ENCODE measurements at regions not wholly inside any gene's neighbourhood (a gene's known extent, or its start where the extent isn't known, plus 50 kb on each side); places are given as distances from the start of the nearest gene placed in this dataset.

DNA sequence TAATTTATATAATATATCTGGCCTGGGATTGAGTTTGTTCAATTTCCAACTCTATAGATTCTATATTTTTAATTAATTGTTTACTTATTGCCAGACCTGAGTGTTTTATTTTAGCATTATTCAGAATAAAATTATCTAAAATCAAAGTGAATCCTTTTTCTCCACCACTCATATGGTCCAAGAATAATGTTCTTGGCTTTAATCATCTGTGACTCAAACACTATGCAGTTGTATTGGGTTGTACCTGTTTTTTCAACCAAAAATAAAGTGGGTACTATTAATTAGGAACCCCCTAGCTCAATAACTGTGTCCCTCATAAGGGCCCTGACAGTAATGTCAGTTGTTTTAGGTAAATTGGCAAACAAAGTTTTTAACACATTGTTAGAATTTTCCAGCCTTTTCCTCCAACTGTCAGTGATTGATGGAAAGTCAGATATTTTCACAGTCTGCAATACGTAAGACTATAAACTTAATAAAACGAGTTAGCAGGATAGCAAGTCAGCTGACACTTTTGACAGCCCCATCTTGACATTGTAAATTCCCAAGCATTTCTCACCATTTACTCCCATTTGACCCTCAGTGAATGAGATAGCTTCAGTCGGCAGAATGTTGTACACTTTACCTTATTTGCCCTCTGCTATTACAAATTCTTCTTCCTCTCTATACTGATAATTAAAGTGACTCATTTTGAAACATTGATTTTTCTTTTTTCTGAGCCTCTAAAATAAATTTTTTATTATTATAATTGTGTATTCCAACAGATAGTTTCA, 587.4 kb downstream of the METTL4 start:
- no peak for DNase-seq

DNA sequence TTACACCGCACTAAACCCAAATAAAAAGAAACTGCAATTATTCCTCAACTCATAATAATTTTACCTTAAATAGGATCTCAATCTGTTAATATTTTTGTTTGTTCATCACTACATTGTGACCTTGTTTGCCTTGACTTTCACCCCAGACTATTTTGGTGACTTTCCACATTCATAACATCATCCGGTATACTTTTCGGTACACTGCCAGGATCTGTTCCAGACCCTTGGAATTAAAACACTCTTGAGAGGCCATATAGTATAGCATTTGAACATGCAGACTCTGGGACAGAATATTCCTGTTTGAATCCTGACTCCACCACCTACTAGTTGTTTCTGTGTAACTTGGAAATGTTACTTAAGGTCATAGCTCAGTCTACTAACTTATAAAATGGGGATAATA, 577.4 kb downstream of the METTL4 start:
- DNase-seq = no peak

DNA sequence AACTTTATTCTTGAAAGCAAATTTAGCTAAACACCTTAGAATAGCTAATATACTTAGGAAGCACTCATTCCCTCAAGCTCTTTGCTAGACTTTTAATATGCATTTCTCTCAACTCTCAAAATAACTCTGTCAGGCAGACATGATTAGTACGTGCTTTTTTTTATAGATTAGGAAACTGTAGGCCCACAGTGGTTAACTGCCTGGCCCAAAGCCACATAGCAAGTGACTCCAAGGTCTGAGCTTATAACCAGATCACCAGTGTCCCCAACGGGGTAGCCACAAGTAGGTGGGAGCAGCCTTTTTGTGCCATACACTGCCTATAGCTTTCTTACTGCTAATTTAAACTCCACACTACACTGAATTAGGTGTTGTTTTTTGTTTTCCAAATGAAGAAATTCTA, 576.8 kb downstream of the METTL4 start:
- no peak for DNase-seq

DNA sequence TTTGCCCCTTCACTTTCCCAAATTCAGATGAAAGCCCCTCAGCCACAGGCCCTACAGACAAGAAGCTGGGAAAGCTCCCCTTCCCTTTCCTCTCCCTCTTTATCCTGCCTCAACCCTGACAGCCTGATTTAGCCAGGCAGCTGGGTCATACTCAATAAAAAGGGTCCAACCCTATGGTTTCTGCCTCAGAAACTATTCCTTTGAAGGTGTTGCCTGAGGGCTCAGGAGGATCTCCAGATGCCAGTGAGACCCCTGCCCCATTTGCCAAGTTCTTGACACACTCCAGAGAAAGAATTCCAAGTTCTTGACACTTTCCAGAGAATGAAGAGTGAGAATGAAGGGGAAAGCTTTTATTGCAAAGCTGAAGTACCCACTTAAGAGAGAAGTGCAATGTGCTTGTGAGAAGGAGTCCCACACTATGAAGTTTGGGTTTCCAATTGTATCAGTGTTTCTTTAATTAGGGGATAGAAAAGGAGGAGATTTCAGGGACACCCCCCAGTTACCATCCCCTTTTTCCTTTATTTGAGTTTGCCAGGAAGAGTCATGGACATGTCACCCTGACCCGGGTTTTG, 576.2 kb downstream of the METTL4 start:
- DNase-seq = no peak

DNA sequence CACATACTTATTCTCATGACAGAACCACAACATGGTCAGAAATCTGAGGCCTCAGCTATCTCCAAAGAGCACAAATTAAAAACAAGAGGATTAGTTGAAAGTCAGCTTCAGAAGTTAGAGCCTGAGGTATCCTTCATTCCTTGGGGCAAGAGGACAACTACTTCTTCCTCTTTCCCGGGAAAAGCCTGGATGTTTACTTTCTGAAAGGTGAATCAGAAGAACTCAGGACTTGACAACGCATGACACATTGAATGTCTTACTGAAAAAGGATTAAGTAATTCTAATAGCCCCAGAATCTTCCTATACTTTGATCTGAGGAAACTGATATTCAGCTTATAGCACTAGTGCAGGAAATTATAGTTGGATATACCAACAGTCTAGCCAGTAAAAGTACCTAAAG, 573.2 kb downstream of the METTL4 start:
- DNase-seq = no peak

DNA sequence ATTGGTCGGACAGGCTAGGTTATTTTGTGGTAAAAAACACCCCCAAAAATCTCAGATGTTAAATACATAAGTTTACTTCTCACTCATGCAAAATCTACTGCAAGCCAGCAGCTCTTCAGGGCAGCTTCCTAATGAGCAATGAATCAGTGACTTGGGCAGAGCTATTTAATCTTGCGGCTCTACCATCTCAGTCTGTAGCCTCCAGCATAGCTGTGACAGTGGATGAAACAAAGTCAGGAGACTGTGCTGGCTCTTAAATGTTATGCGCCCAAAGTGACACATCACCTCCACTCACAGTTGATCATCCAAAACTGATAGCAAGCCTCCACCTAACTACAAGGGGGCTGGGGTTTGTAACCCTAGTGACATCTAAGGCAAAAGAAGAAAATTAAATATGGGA, 571.9 kb downstream of the METTL4 start:
- no peak for DNase-seq

DNA sequence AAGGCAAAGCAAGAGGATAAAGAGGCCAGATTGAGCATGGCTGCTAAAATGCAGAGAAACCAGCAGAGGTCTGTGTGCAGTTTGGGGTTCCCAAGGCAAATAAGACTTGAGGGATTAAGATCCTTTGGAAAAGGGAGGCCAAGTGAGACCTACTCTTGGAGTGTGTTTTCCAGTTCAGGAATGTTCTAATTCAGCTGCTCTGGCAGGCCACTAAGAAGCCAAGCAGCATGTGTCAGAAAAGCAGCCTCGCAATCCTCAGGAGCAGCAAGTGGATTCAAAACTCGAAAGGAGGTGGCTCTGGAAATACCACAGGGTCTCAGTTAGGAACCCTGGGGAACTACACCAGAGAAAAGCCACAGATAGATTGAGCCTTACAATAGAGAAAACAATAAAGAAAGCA, 569.2 kb downstream of the METTL4 start:
- no peak for DNase-seq

DNA sequence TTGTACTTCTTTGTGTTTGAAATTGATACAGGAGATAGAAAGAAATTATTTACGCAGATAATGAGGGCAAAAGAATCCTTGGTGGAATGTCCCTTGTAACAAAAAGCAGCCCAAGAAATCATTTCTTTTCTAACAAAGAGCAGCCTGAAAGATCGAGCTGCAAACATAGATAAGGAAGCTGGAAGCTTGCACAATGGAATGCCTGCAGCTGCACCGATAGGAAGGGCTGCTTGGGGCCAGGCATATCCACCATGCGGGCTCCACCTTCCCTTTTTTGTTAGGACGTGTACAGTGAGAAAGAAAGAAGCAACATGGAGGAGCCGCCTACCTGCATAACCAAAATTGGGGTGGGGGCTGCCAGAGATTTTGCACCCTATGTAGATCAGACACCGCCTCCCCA, 568.7 kb downstream of the METTL4 start:
- no peak for DNase-seq

DNA sequence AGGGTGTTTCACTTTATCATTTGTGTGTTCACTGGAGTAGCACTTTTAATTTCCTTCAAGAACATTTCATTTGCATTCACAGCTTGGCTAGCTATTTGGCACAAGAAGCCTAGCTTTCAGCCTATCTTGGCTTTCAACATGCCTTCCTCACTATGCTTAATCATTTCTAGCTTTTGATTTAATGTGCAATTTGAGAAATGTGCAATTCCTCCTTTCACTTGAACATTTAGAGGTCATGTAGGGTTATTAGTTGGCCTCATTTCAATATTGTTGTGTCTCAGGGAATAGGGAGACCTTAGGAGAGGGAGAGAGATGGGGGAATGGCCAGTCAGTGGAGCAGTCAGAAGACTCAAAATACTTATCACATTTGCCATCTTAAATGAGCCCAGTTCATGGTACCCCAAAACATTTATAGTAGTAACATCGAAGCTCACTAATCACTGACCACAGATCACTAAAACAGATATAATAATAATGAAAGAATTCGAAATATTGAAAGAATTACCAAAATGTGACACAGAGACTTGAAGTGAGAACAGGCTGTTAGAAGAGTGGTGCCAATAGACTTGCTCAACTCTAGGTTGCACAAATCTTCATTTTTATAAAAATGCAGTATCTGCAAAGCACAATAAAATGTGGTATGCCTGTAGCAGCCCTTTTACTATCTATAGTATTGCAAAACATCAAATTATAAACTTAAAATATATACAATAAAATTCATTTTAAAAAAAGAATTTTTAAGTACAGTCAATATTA, 561.2 kb downstream of the METTL4 start:
- DNase-seq = no peak

DNA sequence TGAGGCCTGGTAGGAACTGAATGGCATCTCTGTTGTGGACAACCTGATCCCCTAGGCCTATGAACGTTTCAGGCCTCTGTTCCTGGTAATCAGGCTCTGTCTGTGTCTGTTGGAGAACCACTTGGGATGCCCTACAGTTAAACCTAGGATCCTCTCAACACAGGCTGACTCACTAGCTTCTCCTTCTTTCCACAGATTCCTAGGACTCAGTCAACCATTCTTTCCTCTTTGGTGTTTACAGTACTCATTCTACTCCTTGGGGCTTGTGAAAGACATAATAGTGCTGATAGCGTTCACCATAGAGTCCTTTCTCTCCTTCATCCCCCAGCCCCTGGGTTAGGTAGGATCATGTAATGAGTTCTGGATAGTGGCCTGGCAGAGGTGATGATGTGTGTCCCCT, 544.3 kb downstream of the METTL4 start:
- DNase-seq = no peak

DNA sequence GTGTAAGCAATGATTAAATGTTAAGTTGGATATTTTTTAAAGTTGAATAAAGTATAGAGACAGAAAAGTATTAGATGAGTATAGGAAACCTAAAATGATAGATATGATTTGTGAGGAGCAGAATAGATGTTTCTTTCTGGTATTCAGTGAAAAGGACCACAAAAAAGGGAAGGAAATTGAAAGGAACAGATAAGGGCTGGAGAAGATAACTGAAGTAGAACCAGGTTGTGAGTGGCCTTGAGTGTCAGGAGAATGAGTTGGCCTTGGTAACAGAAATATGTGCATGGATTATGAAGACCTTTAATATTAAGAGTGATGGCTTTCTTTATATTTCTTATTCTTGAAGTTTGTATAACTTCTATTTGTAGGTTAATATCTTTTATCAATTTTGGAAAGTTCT, 543.5 kb downstream of the METTL4 start:
- no peak for DNase-seq

DNA sequence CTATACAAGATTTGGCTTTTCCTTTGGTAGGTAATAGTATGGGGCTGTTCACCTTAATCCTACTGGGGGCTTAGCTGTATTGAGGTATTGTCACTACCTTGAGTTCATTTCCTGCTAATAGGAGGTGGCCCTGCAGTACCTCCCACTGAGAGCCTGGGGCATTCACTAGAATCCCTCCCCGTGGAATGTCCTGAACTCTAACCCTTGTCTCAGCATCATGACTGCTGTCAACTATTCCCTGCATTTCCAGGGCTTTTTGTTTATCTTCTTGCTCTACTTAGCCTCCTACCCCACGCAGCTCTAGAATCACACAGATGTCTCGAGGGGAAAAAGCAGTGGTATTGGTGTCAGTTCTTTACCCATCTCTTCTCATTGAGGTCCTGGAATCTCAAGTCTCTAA, 542.3 kb downstream of the METTL4 start:
- no peak for DNase-seq

DNA sequence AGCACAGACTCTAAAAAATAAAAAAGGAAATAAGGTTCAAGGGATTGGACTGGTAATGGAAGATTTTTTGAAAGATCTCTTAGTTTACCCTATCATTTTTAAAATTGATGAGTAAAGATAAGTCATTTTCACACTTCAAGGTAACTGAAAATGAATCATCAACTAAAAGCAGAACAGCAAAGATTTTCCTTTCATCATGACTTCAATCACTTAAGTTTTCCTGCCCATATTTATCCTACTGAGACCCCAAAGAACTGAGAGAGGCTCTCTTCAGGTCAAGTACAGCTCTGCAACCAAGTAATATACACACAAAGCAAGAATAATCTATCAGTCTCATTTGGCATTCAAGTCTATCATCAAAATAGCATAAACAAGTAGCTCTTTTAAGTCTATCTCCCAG, 540.7 kb downstream of the METTL4 start:
- DNase-seq = no peak

DNA sequence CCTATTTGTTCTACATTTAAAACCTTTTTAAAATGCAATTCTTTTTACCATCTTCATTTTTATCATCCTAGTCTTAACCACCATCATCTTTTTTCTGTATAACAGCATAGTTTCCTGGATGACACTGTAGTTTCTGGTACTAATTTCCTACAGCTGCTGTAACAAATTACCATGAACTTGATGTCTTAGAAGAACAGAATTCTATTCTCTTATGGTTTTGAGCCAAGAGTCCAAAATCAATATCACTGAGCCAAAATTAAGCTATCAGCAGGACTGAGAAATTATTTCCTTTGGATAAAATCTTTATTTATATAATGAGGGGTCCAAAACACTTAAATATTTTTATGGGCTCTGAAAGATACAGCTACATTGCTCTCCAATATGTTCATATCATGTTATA, 539.3 kb downstream of the METTL4 start:
- no peak for DNase-seq

DNA sequence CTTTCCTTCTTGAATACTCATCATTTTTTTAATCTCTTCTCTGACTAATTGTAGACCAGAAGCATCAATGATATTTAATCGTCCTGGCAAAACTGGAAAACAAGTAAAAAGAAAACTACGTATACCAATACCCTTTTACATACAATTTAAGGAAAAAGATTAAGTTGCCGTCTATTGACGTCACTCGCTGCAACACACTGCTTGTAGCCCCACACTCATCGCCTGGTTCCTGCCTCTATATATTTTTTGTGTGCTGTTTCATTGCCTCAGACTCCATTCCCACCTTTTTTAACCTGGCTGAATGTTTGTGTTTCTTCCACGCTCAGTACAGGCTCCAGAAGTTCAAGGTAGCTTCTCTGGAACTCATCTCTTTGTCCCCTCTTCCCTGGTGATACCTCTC, 536.2 kb downstream of the METTL4 start:
- DNase-seq = no peak

DNA sequence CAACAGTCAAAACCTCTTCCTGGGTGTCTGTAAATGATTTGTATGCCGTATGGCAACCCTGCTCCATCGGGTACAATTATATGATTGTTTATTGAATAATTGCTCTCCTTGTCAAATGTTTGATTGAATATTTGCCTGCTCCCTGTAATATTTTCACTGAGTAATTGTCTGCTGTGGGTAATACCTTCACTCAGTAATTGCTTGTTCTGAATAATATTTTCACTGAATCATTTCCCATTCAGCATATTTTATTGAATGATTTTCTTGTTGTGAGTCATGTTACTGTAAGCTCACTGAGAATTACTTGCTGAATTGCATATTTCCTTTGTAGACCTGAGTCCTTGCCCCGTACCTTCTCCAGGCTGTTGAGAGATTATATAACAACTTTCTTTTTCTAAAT, 535.2 kb downstream of the METTL4 start:
- no peak for DNase-seq

DNA sequence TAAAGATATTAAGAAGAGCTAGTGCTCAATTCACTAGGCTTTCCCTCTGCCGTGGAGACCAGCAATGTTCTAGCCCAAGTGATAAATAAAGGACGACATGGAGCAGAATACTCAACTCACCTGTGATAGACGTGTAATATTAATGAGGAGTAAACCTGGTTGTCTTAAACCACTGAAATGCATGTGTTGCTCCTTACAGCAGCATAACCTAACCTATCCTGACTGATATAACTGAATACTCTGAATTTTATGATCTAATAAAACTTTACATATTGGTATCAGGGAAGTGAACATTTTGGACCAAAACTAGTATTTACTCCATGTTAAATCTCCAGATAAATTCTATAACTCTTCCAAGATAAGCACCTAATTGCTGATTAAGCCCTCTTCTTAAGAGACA, 531.0 kb downstream of the METTL4 start:
- DNase-seq = no peak

DNA sequence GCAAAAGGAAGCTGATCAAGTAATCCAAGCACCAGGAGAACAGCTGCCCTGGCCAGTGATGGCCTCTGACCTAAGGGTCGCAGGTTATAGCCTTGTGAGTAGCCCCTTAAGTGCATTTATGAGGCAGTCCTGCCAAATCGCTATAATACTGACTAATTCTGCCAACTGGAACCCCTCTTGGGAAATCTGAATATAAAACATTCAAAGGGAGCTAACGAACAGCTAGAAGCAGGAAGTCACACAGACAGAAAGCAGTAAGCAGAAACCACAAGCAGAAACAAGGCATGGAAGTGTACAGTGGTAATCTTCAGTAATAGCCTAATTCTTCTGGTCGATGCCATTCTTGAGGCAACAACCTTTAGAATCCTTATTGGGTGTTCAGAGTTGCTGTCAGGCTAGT, 521.3 kb downstream of the METTL4 start:
- no peak for DNase-seq

DNA sequence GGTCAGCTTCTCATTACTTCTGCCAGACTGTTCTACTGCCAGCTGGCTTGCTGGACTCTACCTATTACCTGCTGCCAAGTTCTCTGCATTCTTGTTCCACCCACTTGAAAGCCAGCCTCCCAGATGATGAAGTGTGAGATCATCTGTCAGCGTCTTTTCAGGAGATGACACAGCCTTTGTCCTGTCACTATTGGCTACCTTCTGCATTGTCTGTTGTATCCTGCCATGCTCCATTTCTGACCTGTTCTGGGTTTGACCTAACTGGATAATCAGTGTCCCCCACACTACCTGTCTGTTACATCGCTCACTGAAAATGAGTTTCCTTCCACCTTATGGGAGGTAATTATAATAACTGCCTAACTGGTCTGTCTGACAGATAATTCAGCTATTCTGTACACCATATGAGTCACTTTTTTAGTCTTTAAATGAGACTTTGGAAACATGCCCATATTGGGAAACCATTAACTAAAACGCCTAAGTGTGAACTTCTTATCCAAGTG, 520.6 kb downstream of the METTL4 start:
- no peak for DNase-seq

DNA sequence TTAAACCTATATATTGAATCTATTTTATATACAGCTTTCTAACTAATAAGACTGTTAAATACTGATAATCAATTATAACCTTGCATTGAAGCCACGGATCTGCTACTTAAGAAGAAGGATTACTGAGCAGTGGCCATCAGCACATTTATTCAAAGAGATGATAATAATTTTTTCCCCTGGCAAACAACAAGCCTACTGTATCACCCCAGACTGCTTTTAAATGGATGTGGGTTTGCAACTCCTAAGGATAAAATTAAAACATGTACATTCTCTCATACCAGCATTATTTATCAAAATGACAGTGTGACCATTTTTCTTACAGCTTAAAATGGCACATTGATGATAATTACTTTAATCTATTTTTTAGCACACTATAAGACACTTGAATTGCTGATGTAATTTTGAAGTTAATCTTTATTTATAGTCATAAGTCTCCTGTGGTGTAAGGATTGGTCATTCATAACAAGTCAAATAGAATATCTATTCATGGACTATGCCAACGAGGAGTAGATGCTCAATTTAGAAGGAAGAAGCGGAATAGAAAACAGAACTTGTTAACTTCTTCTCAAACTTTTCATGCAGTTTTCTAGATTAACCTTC, 517.7 kb downstream of the METTL4 start:
- DNase-seq = no peak

DNA sequence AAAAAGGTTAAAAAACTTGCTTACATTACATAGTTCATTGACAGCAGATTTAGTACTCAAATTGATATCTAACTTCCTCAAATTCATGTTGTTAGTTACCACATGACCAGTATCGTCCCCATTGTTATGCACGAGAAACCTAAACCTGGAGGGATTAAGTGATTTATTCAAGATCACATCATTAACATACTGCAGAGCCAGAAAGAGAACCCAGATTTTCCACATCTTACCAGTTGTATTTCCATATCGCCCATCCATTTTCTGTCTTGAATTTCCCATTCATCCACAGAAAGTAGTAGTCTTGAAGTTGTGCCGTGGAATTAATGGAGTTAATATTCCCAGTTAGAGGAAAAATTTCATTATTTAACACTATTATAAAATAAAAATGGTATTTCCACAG, 512.0 kb downstream of the METTL4 start:
- no peak for DNase-seq

DNA sequence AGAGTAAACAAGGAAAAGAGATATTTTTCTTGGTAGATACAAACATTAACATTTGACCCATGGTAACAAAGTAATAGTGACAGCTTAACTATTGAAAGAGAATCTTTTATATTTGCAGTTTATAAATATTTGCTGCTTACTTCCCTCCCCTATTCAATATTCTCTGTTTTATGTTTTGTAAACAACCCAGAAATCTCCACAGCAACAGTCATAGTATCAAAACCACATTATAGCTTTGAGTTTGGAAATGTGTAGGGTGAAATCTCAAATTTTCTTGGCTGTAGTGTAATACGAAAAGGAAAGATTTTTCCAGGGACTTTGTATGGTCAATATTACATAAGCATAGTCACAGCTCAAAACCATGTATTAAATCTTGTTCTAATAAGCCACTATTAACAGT, 511.2 kb downstream of the METTL4 start:
- no peak for DNase-seq

DNA sequence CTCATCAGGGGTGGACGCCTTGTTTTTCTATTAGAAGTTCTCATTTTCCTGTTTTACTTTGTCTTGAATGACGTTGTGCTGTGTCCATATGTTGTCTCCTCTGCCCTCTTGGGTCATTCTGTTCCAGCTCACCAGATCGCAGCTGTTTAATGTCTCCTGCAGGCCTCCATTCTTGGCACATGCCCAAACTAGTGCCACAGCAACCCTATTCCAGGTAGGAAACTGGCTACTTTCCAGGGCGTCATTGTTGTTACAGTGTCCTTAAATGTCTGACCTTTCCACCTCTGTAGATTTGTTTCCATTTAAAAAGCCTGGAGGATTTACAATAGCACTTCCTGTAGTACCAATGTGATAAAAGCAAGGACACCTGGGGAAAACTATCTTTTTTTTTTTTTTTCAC, 500.7 kb downstream of the METTL4 start:
- no peak for DNase-seq

DNA sequence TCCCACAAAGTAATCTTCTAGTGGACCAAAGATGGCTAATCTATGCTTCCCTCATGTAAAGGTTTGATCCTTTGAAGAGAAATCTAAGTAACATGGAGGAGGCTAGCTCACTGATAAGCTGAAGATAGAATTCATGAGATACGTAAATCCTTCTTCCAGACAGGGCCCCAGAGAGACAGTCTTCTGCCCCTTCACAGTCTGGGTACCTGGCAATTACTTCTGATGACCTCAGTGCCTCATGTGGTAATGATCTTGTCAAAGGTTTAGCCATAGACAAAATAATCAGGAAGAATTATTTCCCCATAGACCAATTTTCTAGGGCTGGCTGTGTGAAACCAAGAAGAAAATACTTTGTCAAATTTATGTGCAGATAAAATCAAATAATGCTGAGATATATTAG, 495.8 kb downstream of the METTL4 start:
- no peak for DNase-seq
